MM.1S (cell line): ENCODE measurements at regions not wholly inside any gene's neighbourhood (a gene's known extent, or its start where the extent isn't known, plus 50 kb on each side); places are given as distances from the start of the nearest gene placed in this dataset.

Source experiments
- DNase-seq: peaks from one replicate; pipeline ENCODE4 v3.0.0-alpha.2; 2015
- H2AFZ ChIP-seq: fragments of 300-600 bp; sonication (generic); 2 replicates; pipeline ENCODE4 v1.6.0; 2016; ENCODE audit warnings: antibody characterized with exemption, low read length
- H3F3A ChIP-seq: fragments of 300-600 bp; sonication (generic); 2 replicates; pipeline ENCODE4 v1.6.1; 2016; ENCODE audit warnings: mild to moderate bottlenecking, antibody characterized with exemption, low read length, moderate library complexity, mixed read lengths; ENCODE audit not compliant: insufficient read depth
- H3K27ac ChIP-seq: fragments of 300-600 bp; sonication (generic); 2 replicates; pipeline ENCODE4 v1.5.1; 2016; ENCODE audit warnings: mild to moderate bottlenecking, low read length
- H3K27me3 ChIP-seq: fragments of 300-600 bp; sonication (generic); replicated peaks from 2 replicates; pipeline ENCODE4 v1.6.0; 2016; ENCODE audit warnings: low read length; ENCODE audit not compliant: insufficient read depth
- H3K36me3 ChIP-seq: fragments of 300-600 bp; sonication (generic); replicated peaks from 2 replicates; pipeline ENCODE4 v1.6.1; 2016; ENCODE audit warnings: mild to moderate bottlenecking, low read length, mixed read lengths; ENCODE audit not compliant: insufficient read depth
- H3K4me1 ChIP-seq: fragments of 300-600 bp; sonication (generic); 2 replicates; pipeline ENCODE4 v1.6.1; 2016; ENCODE audit warnings: low read length, mixed read lengths
- H3K4me2 ChIP-seq: fragments of 300-600 bp; sonication (generic); 2 replicates; pipeline ENCODE4 v1.6.0; 2016; ENCODE audit warnings: low read depth, low read length
- H3K4me3 ChIP-seq: fragments of 300-600 bp; sonication (generic); 2 replicates; pipeline ENCODE4 v1.5.1; 2016; ENCODE audit warnings: low read length, mixed read lengths
- H3K79me2 ChIP-seq: fragments of 300-600 bp; sonication (generic); 2 replicates; pipeline ENCODE4 v1.6.1; 2016; ENCODE audit warnings: mixed run types, low read length, mixed read lengths
- H3K9ac ChIP-seq: fragments of 300-600 bp; sonication (generic); 2 replicates; pipeline ENCODE4 v1.6.1; 2016; ENCODE audit warnings: low read length, mixed read lengths
- H3K9me2 ChIP-seq: fragments of 300-600 bp; sonication (generic); replicated peaks from 2 replicates; pipeline ENCODE4 v1.6.1; 2016; ENCODE audit warnings: mild to moderate bottlenecking, low read length, mixed read lengths; ENCODE audit not compliant: insufficient read depth
- H3K9me3 ChIP-seq: fragments of 300-600 bp; sonication (generic); replicated peaks from 2 replicates; pipeline ENCODE4 v1.6.1; 2016; ENCODE audit warnings: mild to moderate bottlenecking, low read length, mixed read lengths; ENCODE audit not compliant: insufficient read depth
- H4K20me1 ChIP-seq: fragments of 300-600 bp; sonication (generic); 2 replicates; pipeline ENCODE4 v1.6.1; 2016; ENCODE audit warnings: mild to moderate bottlenecking, low read length, moderate library complexity, mixed read lengths; ENCODE audit not compliant: insufficient read depth
- CTCF ChIP-seq: fragments of 300-600 bp; sonication (generic); IDR thresholded peaks from 2 replicates; pipeline ENCODE4 v1.5.1; 2016; ENCODE audit warnings: antibody characterized with exemption, low read length, mixed read lengths
- EZH2 ChIP-seq: fragments of 300-600 bp; sonication (generic); optimal IDR thresholded peaks from 2 replicates; pipeline ENCODE3; 2017; ENCODE audit warnings: low read depth, mild to moderate bottlenecking, antibody characterized with exemption, low read length, mixed read lengths
- EZH2phosphoT487 ChIP-seq: fragments of 300-600 bp; sonication (generic); IDR thresholded peaks from 2 replicates; pipeline ENCODE4 v1.6.1; 2018; ENCODE audit warnings: antibody characterized with exemption, low read length

GRCh38 chr4:148946271-148946670 is 504.1 kb upstream of the NR3C2 start:
- Histone ChIP-seq H3K27me3 (no peaks in the 10 kb centered on the region), H3K4me3 (no peak overlapping the region), H3K9ac (no peak overlapping the region), H2AFZ (no peak overlapping the region), H4K20me1 (no peaks in the 10 kb centered on the region), H3K9me2 (no peaks in the 10 kb centered on the region), H3K36me3 (no peaks in the 10 kb centered on the region), H3K4me2 (no peak overlapping the region), H3K4me1 (no peaks in the 10 kb centered on the region), H3K9me3 (no peaks in the 10 kb centered on the region), H3K79me2 (no peaks in the 10 kb centered on the region), H3K27ac (no peak overlapping the region), H3F3A (no peaks in the 10 kb centered on the region)
- no peak for DNase-seq
- TF ChIP-seq EZH2 = no peak
- no peak for TF ChIP-seq EZH2phosphoT487
- TF ChIP-seq CTCF = no peak

- H3K4me1 ChIP-seq = no peaks in the 10 kb centered on the region
- no peaks in the 10 kb centered on the region for H3K9me2 ChIP-seq
- DNase-seq = no peak
- TF ChIP-seq CTCF (no peak), EZH2 (no peak), EZH2phosphoT487 (no peak)
- H2AFZ ChIP-seq = no peak overlapping the region
- H3K4me2 ChIP-seq = no peak overlapping the region
- H4K20me1 ChIP-seq = no peaks in the 10 kb centered on the region
- H3K79me2 ChIP-seq = no peaks in the 10 kb centered on the region
- H3K36me3 ChIP-seq = no peaks in the 10 kb centered on the region
- H3F3A ChIP-seq = no peaks in the 10 kb centered on the region
- H3K27ac ChIP-seq = no peak overlapping the region
- no peaks in the 10 kb centered on the region for H3K27me3 ChIP-seq
- H3K9me3 ChIP-seq = no peaks in the 10 kb centered on the region
- no peak overlapping the region for H3K4me3 ChIP-seq
- no peak overlapping the region for H3K9ac ChIP-seq
Observed at GRCh38 chr4:148944839-148945219, 502.6 kb upstream of the NR3C2 start.

- Histone ChIP-seq H3K4me2 (no peak overlapping the region), H3K9ac (no peak overlapping the region), H3K9me2 (no peaks in the 10 kb centered on the region), H3F3A (no peaks in the 10 kb centered on the region), H3K4me3 (no peak overlapping the region), H3K9me3 (no peaks in the 10 kb centered on the region), H3K79me2 (no peaks in the 10 kb centered on the region), H4K20me1 (no peaks in the 10 kb centered on the region), H2AFZ (no peak overlapping the region), H3K4me1 (no peaks in the 10 kb centered on the region), H3K27me3 (no peaks in the 10 kb centered on the region), H3K27ac (no peak overlapping the region), H3K36me3 (no peaks in the 10 kb centered on the region)
- TF ChIP-seq EZH2 (no peak), EZH2phosphoT487 (no peak), CTCF (no peak)
- DNase-seq = no peak
Observed at GRCh38 chr4:148944136-148944838, 502.1 kb upstream of the NR3C2 start.
